Stimulated activated CD8-positive, alpha-beta memory T cell treated with anti-CD3 and anti-CD28 coated beads, Interleukin-7, amount 100 ng/mL, for 48 hours (primary cell): ENCODE measurements at regions not wholly inside any gene's neighbourhood (a gene's known extent, or its start where the extent isn't known, plus 50 kb on each side); places are given as distances from the start of the nearest gene placed in this dataset.

Source experiments
- DNase-seq, 2 donors: peaks; one replicate each; pipeline ENCODE4 v3.0.0-alpha.2; 2020; ENCODE audit warnings: low read depth in 1 of 2; ENCODE audit errors: extremely low read depth in 1 of 2

DNA sequence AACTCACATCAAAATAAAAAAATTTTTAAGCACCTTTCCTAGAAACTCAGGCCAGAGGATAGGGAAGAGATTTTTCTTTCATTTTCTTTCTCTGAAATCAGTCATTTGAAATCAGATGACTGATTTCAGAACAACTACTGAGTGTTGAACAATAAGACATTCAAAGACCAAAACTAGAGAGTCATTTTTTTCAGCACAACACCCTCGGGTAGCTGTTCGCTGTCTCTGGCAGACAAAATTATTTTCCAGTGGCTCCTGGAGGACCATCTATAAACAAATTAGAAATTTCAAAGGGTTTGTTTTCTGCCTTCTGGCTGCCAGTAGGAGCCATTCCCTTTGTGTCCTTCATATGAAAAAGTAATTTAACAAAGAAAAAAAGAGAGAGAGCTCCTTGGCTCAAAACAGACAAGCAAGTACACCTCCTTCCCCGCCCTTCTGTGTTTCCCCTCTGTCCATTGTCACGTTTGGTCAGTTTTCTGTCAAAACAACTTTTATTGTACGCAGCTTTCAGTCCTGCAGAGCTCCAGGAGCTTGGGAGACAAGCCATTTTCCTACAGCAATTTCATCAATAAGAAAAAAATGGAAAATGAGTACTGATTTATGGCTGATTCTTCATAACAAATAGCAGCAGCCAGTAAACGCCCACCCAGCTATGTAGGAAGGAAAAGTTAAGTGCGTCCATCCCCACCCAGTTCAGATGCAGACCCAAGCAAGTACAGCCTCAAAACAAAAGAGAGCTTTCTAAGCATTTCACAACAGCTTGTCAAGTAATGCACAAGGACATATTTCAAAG, 405.2 kb downstream of the ZNF608 start:
- no peak for DNase-seq

DNA sequence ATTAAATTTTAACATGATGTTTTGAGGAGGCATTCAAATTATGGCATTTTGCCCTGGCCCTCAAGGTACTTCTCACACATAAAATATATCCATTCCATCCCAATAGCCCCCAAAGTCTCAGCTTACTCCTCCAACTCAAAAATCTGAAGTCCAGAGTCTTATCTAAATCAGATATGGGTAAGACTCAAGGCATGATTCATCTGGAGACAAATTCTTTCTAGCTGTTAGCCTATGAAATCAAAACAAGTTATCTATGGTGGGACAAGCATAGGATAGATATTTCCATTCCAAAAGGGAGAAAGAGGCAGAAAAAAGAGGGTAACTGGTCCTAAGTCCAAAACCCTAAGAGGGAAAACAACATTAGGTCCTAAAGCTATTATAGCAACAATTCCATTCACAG, 408.4 kb downstream of the ZNF608 start:
- DNase-seq: no peak

DNA sequence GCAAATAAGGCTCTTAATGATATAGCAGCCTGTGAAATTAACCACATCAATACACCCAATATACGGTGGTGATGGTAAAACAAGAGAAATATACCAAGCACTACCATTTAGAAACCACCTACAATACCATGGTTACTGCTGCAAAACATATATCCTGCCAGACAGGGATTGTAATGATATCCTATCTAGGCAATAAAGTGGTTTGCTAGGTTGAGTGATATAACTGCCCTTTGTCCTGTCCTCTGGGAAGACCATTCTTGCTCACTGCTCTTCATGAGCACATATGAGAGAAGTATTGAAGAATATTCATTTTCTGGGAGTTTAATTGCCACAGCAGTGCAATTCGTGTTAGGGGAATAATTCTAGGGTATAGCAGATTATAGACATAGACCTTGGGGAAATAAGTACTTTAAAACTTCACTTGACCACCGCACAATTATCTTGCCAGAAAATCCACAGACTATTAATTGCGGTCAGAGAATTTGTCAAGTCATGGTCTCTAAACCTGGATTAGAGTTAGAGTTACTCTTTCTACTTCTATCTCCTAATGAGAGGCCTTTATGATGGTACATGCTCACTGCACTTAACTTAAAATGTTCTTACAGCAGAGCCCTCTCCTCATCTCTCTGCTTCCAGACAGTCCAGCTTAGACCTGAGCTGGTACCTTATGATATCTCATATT, 413.0 kb downstream of the ZNF608 start:
- DNase-seq: no peak

DNA sequence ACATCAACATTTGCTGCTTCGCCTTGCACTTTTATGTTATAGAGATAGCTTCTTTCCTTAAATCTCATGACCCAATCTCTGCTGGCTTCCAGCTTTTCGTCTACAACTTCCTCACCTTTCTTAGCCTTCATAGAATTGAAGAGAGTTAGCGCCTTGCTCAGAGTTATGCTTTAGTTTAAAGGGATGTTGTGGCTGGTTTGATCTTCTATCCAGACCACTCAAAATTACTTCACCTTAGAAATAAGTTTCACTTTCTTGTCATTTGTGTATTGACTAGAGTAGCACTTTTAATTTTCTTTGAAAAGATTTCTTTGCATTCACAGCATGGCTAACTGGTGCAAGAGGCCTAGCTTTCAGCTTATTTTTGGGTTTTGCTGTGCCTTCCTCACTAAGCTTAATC, 414.2 kb downstream of the ZNF608 start:
- DNase-seq: no peak

DNA sequence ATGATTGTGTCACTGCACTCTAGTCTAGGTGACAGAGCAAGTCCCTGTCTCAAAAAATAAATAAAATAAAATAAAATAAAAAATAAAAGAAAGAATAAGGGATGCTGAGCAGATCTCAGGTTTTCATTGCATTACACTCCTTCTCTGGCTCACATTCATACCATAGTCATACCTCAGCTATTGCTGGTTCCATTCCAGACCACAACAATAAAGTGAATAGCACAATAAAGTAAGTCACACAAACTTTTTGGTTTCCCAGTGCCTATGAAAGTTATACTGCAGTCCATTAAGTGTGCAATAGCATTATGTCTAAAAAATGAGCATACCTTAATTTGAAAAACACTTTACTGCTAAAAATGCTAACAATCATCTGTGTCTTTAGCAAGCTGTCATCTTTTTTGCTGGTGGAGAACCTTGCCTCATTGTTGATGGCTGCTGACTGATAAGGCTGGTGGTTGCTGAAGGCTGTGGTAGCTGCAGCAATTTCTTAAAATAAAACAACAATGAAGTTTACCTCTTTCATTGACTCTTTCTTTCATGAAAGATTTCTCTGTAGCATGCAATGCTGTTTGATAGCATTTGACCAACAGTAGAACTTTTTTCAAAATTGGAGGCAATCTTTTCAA, 415.7 kb downstream of the ZNF608 start:
- no peak for DNase-seq

DNA sequence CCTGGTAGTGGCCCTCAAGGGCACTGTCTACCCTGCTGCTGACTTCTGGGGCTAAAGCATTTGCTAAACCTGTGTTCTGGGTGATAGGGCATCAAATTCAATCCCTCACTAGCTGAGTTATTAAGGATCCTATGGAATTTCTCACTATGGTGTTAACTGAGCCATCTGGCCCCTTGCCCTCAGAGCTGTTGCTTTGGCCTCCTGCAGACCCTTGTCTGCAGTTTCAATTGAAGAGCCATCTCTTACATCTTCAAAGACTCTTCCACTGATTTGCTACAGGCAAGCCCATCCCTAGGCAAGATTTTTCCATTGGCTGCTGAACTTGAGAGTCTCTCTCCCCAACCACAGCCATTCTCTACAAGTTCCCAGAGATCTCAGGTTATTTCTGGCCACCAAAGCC, 418.2 kb downstream of the ZNF608 start:
- no peak for DNase-seq

DNA sequence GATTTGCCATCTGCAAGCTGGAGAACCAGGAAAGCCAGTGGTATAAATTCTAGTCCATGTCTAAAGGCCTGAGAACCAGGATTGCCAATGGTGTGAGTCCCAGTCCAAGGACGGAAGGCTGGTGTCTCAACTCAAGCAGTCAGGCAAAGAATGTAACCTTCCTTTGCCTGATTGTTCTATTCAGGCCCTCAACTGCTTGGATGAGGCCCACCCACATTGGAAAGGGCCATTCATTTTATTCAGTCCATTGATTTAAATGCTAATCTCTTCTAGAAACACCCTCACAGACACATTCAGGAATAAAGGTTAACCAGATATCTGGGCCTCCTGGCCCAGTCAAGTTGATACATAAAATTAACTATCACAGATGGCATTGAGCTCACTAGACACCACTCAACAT, 427.8 kb downstream of the ZNF608 start:
- no peak for DNase-seq

DNA sequence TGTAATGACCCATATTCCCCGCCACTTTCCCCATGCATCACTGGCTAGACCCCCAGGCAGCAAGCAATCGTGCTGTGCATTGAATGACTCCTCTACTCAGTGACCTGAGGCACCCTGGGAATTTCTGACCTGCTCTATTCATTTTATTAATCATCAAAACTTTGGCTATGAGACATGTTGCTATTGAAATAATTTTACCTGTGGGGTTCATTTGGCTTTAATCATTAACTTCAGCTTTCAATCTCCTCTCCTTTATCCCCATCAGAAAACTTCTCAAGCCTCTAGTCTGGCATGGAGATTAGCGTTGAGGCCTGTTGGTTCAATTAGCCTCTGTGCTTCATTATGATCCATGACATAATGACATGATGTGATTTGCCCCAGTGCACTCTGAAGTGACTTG, 429.0 kb downstream of the ZNF608 start:
- no peak for DNase-seq

DNA sequence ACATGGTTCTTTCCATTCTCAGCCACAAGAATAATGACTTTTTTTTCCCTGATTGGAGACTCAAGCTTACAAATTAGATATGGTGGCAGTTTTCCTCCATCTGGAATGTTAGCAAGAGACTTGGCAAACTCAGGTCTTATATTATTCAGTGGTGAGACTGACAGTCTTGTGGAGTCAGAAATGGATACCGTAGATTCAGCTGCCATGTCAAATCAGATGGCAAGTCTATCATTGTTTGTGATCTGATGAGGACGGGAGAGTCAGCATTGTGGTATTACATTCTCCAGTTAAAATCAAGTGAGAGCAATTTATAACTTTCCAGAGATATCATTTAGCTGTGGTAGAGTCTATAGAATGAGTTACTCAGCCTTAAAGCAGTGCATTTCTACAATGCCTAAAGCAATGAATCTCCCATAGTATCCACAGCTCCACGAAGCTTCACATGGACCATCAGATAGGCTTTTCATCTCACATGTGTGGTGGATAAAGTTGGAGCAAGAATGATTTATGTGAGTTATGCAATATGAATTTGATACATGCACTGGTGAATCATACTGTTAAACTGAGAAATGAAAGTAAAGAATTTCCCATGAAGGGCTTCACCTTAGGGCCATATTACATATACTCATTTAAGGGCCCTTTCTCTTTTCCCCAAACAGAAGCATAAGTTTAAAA, 430.6 kb downstream of the ZNF608 start:
- DNase-seq: no peak

DNA sequence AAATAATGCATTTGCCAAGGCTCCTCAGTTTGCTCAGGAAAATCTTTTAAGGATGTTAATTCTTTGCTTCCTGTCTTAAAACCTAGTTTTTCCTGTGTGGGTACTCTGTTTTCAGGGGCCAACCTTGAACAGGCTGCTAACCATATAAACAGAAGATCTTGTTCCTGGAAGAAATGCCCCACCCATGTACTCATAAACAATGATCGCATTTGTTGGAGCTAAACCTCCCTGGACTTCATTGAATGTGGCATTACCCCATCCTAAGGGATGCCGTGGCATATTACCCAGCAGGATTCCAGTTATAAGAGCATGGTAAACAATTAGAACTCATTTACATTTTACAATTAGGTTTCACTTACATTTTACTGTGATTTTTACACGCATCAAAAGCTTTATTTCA, 436.0 kb downstream of the ZNF608 start:
- DNase-seq: no peak

DNA sequence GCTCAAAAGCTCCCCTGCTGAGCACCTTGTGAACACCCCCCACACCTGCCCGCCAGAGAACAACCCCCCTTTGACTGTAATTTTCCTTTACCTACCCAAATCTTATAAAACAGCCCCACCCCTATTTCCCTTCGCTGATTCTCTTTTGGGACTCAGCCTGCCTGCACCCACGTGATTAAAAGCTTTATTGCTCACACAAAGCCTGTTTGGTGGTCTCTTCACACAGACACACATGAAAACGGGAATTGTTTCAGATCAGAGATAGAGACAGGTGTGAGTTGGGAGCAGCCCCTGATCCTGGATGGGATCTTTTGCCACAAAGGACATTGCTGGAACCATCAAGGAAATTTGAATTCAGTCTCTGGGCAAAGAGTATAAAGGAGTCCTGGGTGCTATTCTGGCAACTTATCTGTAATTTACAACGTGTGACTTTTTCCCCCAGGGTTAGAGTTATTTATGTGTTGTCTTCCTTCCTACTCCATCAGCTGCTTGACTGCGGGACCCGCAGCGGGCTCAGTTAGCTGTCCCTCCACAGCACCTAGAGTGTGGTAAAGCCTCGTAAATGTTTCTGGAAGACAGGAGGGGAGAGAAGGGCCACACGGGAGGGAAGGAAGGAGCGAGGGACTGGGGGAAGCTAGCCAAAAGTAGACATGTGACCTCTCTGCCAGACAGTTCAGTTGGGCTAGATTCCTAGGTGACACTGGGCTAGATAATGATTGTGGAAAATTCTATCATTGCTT, 437.0 kb downstream of the ZNF608 start:
- no peak for DNase-seq

DNA sequence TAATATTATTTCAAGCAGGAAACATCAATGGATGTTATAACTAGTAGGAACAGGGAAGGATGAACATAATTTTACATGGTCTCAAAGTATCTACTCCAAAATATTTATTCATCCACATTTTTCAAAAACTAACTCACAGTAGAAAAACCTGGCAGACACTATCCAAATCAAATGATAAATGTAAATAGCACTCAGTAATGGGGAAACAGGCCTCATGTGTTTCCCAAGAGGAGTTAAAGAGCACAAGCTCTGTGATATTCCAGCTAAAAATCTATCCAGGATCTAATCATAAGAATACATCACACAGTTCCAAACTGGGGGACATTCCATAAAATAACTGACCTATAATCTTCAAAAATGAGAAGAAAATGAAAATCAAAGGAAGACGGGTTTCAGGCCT, 443.1 kb downstream of the ZNF608 start:
- DNase-seq: no peak

DNA sequence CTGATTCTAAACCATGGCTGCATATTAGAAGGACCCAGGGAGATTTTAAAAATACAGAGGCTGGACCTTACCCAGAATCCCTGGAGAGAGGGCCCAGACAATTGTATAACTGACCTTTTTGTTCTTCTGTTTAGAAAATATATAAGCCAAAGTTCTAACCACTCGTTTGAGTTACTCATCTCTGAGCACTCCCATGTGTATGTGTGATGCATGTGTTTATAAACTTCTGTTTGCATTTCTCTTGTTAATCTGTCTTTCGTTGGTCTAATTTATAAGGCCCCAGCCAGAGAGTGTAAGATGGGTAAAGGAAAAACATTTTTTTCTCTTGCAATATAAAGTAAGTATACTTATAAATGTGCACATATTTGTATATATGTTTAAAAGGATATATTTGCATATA, 443.9 kb downstream of the ZNF608 start:
- DNase-seq: no peak

DNA sequence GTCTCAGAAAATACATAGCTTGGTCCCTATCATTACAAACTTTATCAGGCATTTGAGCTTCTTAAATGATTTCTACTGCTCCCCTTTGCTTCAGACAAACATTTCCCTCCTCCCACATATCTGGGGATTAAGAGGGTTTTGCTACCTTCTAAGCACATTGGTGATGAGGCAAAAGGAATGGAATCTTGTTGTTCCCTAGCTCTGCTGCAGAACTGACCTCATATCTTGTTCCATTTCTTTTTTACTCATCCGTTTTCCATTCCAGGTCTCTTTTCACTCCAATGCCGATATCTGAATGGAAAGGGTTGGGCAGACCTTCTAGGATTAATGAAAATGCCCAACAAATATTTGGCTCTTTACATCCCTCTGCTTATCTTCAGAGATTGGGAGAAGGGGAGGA, 444.6 kb downstream of the ZNF608 start:
- no peak for DNase-seq

DNA sequence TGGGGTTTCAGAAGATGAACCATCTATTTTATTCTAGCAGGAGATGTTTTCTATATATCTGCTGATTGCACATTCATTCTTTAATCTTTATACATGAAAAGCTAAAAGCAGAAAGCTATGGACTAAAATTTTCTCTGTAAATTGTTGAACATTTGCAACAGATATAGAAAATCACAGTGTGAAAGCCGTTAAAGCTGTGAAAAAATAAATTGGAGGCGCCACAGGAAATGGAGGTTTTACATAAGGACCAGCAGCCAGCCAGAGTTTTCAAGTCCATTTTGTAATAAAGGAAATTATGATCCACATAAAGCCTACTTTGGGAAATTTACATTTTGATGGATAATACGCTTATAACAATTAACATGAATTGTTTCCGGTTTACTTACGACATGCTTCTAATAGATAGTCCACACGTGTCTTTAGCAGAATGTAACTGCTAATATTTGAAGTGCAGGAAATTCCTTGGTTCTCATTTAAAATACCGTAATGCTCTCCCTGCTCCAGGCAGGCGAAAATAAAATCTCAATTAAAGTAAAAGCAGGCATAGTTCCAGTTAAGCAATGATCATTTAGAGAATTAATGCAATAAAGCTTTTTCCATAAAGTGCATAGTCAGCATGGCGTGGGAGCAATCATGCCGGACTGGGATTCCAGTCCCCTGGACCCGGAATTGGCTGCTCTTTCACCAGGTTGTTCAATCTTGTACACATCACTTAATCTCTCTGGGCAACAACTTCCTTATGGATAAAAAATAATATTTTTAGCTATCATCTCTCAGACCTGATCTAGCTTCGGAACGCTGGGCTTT, 445.4 kb downstream of the ZNF608 start:
- DNase-seq: no peak

DNA sequence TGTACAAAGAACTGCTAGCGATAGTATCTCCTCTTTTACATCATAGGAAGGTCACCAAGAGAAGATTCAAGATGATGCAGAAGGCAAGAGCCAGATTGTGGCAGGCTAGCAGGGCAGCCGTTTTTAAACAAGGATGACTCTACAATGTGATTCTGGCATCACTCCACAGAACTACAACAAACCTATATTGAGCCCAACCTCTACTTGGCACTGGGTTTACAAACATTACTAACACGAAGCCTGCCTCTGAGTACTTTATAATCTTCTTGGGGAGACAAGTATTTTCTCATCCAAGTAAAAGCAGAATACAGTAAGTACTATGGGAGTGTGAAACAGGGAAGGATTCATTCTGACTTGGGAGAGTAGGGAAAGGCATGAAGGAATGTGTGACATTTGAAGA, 448.6 kb downstream of the ZNF608 start:
- DNase-seq: no peak

DNA sequence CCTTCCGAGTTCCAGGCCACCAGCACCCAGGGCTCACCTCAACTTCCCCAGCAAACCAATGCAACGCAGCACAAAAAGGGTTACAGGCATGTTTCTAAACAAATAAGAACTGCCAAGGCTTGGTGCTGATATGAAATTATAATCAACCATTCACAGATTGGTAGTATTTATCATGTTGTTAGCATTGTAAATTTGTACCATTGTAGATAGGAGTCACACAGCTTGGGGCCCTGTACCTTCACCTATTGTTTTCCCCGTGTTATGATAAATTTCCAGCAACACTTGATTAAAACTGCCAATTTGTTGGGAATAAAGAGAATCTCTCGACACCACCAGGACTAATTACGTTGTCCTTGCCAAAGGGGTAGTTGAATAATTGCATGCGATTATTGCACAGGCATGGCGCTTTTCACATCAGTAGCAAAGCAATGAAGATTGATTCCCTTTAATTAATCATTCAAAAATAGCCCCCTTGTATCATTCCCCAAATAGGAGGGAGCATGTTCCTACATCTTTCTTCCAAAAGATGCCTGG, 454.1 kb downstream of the ZNF608 start:
- no peak for DNase-seq

DNA sequence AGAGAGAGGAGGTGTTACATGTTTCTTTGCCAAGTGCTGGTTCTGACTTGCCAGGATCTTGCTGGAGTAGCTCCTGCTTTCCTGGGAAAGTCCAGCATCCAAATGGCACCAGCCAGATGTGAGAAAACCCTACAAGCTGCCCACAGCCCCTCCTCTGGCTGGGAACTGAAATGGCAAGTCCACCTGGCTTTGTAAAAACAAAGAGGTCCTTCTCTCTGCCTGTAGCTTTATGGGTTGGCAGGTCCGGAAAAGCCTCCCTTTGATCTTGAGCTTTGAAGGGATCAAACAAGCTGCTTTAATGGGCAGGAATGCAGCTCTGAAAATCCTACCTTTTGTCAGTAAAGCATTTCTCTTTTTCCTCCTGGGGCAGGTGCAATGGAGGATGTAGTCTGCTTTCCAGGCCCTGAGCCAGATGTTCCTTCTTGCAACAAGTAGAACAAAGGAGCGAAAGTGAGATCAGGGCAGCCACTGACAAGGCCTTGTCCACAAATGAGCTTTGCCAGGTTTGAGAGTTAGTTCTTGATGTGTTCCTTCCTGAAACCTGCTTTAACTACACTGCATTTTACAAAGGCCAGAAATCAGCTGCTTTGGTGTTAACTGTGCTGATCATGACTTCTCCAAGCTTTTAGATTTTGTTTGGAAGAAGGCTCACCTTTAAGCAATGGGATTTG, 456.7 kb downstream of the ZNF608 start:
- DNase-seq: no peak

DNA sequence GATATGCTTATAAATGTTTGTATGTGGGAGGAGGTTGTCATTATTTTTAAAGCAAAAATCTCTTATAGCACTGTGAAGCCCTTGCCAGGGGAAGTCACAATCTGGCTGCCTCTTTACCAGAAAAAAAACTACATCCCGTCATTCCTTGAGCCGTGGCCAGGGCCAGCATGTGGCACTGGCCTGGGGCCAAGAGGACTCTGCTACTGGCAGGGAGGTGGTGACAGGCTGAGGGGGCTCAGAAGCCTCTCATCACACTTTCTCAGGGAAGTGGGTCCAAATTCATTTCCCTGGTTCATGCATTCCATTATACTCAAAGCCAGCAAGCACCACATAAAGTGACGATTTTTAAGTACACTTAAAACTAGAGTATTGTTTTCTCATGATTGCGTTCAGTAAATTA, 457.3 kb downstream of the ZNF608 start:
- DNase-seq: no peak
